KMS-11 (cell line): ENCODE measurements at regions not wholly inside any gene's neighbourhood (a gene's known extent, or its start where the extent isn't known, plus 50 kb on each side); places are given as distances from the start of the nearest gene placed in this dataset.

Source experiments
- H2AFZ ChIP-seq: fragments of 200-600 bp; sonication (generic); 2 replicates; pipeline ENCODE4 v1.6.1; 2016; ENCODE audit warnings: antibody characterized with exemption, mixed run types, low read depth
- H3K27ac ChIP-seq: fragments of 200-600 bp; sonication (generic); 2 replicates; pipeline ENCODE4 v1.6.1; 2016; ENCODE audit warnings: mild to moderate bottlenecking, mixed run types
- H3K27me3 ChIP-seq: fragments of 200-600 bp; sonication (generic); 2 replicates; pipeline ENCODE4 v1.6.1; 2017; ENCODE audit warnings: mild to moderate bottlenecking, low read depth, mixed run types, moderate library complexity; ENCODE audit not compliant: insufficient read depth
- H3K36me3 ChIP-seq: fragments of 200-600 bp; sonication (generic); 2 replicates; pipeline ENCODE4 v1.6.1; 2017; ENCODE audit warnings: mild to moderate bottlenecking, mixed run types; ENCODE audit not compliant: insufficient read depth
- H3K4me1 ChIP-seq: fragments of 200-600 bp; sonication (generic); 2 replicates; pipeline ENCODE4 v1.6.1; 2016; ENCODE audit warnings: mild to moderate bottlenecking, low read depth, mixed run types; ENCODE audit not compliant: poor library complexity, severe bottlenecking
- H3K4me2 ChIP-seq: fragments of 200-600 bp; sonication (generic); 2 replicates; pipeline ENCODE4 v1.7.0; 2016; ENCODE audit warnings: mild to moderate bottlenecking, mixed run types
- H3K4me3 ChIP-seq: fragments of 200-600 bp; sonication (generic); IDR thresholded peaks from 2 replicates; pipeline ENCODE4 v1.6.1; 2017; ENCODE audit warnings: low read depth, low read length, mixed read lengths; ENCODE audit not compliant: insufficient read depth
- H3K79me2 ChIP-seq: fragments of 200-600 bp; sonication (generic); 2 replicates; pipeline ENCODE4 v1.6.1; 2016; ENCODE audit warnings: low read depth, mixed run types; ENCODE audit not compliant: insufficient read depth
- H3K9ac ChIP-seq: fragments of 200-600 bp; sonication (generic); 2 replicates; pipeline ENCODE4 v1.6.1; 2016; ENCODE audit warnings: mild to moderate bottlenecking, mixed run types
- H4K20me1 ChIP-seq: fragments of 200-600 bp; sonication (generic); 2 replicates; pipeline ENCODE4 v1.6.1; 2016; ENCODE audit warnings: mild to moderate bottlenecking, mixed run types; ENCODE audit not compliant: insufficient read depth
- TF ChIP-seq, protein P1 (sequence below): fragments of 200-600 bp; sonication (generic); conservative IDR thresholded peaks from 2 replicates; pipeline ENCODE4 v1.6.1; 2017; ENCODE audit warnings: low read depth, mild to moderate bottlenecking, antibody characterized with exemption, low read length, moderate library complexity, mixed read lengths

GRCh38 chr12:77122236-77122635 lies 56.9 kb upstream of the E2F7 start:
- H4K20me1 ChIP-seq, result no peaks in the 10 kb centered on the region
- TF ChIP-seq, protein P1, sequence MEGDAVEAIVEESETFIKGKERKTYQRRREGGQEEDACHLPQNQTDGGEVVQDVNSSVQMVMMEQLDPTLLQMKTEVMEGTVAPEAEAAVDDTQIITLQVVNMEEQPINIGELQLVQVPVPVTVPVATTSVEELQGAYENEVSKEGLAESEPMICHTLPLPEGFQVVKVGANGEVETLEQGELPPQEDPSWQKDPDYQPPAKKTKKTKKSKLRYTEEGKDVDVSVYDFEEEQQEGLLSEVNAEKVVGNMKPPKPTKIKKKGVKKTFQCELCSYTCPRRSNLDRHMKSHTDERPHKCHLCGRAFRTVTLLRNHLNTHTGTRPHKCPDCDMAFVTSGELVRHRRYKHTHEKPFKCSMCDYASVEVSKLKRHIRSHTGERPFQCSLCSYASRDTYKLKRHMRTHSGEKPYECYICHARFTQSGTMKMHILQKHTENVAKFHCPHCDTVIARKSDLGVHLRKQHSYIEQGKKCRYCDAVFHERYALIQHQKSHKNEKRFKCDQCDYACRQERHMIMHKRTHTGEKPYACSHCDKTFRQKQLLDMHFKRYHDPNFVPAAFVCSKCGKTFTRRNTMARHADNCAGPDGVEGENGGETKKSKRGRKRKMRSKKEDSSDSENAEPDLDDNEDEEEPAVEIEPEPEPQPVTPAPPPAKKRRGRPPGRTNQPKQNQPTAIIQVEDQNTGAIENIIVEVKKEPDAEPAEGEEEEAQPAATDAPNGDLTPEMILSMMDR, result no peak
- no peaks in the 10 kb centered on the region for H3K79me2 ChIP-seq
- no peak overlapping the region for H3K4me2 ChIP-seq
- no peaks in the 10 kb centered on the region for H3K27me3 ChIP-seq
- H2AFZ ChIP-seq, result no peak overlapping the region
- H3K4me1 ChIP-seq, result no peaks in the 10 kb centered on the region
- H3K9ac ChIP-seq, result no peak overlapping the region
- H3K27ac ChIP-seq, result no peak overlapping the region
- H3K36me3 ChIP-seq, result no peaks in the 10 kb centered on the region
- no peak overlapping the region for H3K4me3 ChIP-seq

- no peak overlapping the region for H2AFZ ChIP-seq
- no peaks in the 10 kb centered on the region for H3K4me1 ChIP-seq
- H3K79me2 ChIP-seq, result no peaks in the 10 kb centered on the region
- H3K4me2 ChIP-seq, result no peak overlapping the region
- no peaks in the 10 kb centered on the region for H3K36me3 ChIP-seq
- TF ChIP-seq, protein P1, result no peak
- H3K27ac ChIP-seq, result no peak overlapping the region
- no peaks in the 10 kb centered on the region for H4K20me1 ChIP-seq
- H3K9ac ChIP-seq, result no peak overlapping the region
- no peak overlapping the region for H3K4me3 ChIP-seq
- no peaks in the 10 kb centered on the region for H3K27me3 ChIP-seq
Measured at GRCh38 chr12:77120156-77121085, 55.1 kb upstream of the E2F7 start.

GRCh38 chr12:77118696-77119095 lies 53.3 kb upstream of the E2F7 start:
- Histone ChIP-seq H3K27me3 (no peaks in the 10 kb centered on the region), H3K4me1 (no peaks in the 10 kb centered on the region), H3K79me2 (no peaks in the 10 kb centered on the region), H3K27ac (no peak overlapping the region), H3K9ac (no peak overlapping the region), H3K4me3 (no peak overlapping the region), H2AFZ (no peak overlapping the region), H4K20me1 (no peaks in the 10 kb centered on the region), H3K36me3 (no peaks in the 10 kb centered on the region), H3K4me2 (no peak overlapping the region)
- TF ChIP-seq, protein P1, result no peak

DNA sequence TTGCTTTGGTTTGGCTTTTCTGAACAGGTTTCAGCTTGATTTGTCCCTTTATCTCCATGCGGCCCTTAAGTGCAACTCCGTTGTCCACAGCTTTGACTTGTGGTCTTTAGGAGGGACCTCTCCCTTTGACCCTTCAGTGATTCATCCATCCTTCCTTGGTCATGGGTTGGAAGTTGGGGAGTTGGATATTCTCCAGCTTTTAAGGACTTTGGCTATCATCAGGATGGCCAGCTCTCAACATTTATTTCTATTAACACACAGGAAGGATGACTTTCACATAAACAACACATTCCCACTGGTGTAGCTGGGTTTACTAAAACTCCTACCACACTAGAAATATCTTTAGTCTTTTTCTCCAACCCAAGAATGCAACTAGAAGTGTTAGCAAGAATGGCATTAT lies 50.9 kb upstream of the E2F7 start:
- H2AFZ ChIP-seq, result no peak overlapping the region
- no peak overlapping the region for H3K4me3 ChIP-seq
- H4K20me1 ChIP-seq, result no peaks in the 10 kb centered on the region
- H3K4me1 ChIP-seq, result no peaks in the 10 kb centered on the region
- no peaks in the 10 kb centered on the region for H3K27me3 ChIP-seq
- no peak overlapping the region for H3K27ac ChIP-seq
- H3K36me3 ChIP-seq, result no peaks in the 10 kb centered on the region
- no peak overlapping the region for H3K9ac ChIP-seq
- H3K4me2 ChIP-seq, result no peak overlapping the region
- H3K79me2 ChIP-seq, result no peaks in the 10 kb centered on the region
- TF ChIP-seq, protein P1, result no peak
